RWPE2 (cell line): ENCODE measurements at regions not wholly inside any gene's neighbourhood (a gene's known extent, or its start where the extent isn't known, plus 50 kb on each side); places are given as distances from the start of the nearest gene placed in this dataset.
A peak's percentile ranks its signal among the peaks of the same experiment; 100 is the strongest.

ENCODE experiments used
- ATAC-seq: fragments of 200-7000 bp; cut with Tn5 transposase; 3 replicates; pipeline ENCODE4 v1.9.1; 2021; ENCODE audit warnings: low read depth
- DNase-seq: peaks from one replicate; pipeline ENCODE4 v3.0.0-alpha.2; 2020; ENCODE audit warnings: low spot score
- H3K27ac ChIP-seq: fragments of 450-650 bp; 2 replicates; pipeline ENCODE4 v1.5.1; 2017; ENCODE audit warnings: mild to moderate bottlenecking; ENCODE audit not compliant: poor library complexity, severe bottlenecking
- H3K27me3 ChIP-seq: fragments of 250-450 bp; sonication (Bioruptor Pico); 2 replicates; pipeline ENCODE4 v1.5.1; 2021; ENCODE audit warnings: mild to moderate bottlenecking, moderate library complexity; ENCODE audit not compliant: insufficient read depth, poor library complexity, severe bottlenecking
- H3K36me3 ChIP-seq: fragments of 250-450 bp; sonication (Bioruptor Pico); 2 replicates; pipeline ENCODE4 v1.5.1; 2020; ENCODE audit warnings: low read depth, mild to moderate bottlenecking, moderate library complexity
- H3K4me1 ChIP-seq: fragments of 250-450 bp; sonication (Bioruptor Pico); 2 replicates; pipeline ENCODE4 v1.5.1; 2021; ENCODE audit warnings: mild to moderate bottlenecking, moderate library complexity; ENCODE audit not compliant: insufficient read depth, poor library complexity, severe bottlenecking
- H3K4me3 ChIP-seq: fragments of 250-450 bp; sonication (Bioruptor Pico); 2 replicates; pipeline ENCODE4 v1.5.1; 2021; ENCODE audit warnings: mild to moderate bottlenecking, moderate library complexity; ENCODE audit not compliant: severe bottlenecking
- H3K9me3 ChIP-seq: fragments of 250-450 bp; sonication (Bioruptor Pico); 2 replicates; pipeline ENCODE4 v1.5.1; 2021; ENCODE audit warnings: mild to moderate bottlenecking, moderate library complexity; ENCODE audit not compliant: severe bottlenecking
- TF ChIP-seq, protein P1 (sequence below): fragments of 450-650 bp; IDR thresholded peaks from one replicate; pipeline ENCODE4 v1.5.1; 2017; ENCODE audit warnings: mild to moderate bottlenecking, moderate library complexity; ENCODE audit not compliant: poor library complexity, severe bottlenecking

DNA sequence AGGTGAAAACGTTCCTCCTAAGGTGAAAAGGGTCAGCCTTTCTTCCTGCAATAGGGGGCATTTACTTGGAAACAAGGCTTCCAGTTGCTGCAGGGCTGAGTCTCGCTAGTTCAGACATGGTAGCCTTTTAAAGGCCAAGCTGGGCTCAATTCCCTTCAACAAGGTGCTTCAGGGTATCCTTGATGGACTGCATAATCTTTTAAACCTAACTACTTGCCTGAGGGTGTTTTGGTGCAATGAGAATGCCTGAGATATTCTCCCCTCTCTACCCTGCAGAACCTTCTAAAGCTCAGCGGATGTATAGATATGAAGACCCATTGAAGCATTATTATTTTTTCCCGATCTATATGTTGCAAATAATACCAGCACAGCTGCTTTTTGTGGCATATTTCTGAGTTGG lies 416.1 kb downstream of the QKI start:
- TF ChIP-seq, protein P1, sequence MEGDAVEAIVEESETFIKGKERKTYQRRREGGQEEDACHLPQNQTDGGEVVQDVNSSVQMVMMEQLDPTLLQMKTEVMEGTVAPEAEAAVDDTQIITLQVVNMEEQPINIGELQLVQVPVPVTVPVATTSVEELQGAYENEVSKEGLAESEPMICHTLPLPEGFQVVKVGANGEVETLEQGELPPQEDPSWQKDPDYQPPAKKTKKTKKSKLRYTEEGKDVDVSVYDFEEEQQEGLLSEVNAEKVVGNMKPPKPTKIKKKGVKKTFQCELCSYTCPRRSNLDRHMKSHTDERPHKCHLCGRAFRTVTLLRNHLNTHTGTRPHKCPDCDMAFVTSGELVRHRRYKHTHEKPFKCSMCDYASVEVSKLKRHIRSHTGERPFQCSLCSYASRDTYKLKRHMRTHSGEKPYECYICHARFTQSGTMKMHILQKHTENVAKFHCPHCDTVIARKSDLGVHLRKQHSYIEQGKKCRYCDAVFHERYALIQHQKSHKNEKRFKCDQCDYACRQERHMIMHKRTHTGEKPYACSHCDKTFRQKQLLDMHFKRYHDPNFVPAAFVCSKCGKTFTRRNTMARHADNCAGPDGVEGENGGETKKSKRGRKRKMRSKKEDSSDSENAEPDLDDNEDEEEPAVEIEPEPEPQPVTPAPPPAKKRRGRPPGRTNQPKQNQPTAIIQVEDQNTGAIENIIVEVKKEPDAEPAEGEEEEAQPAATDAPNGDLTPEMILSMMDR, result no peak
- H3K36me3 ChIP-seq, result no peaks in the 10 kb centered on the region
- no peak overlapping the region for H3K27ac ChIP-seq
- no peak overlapping the region for H3K4me3 ChIP-seq
- DNase-seq (no peak), ATAC-seq (no peak)
- H3K9me3 ChIP-seq, result no peaks in the 10 kb centered on the region
- no peaks in the 10 kb centered on the region for H3K4me1 ChIP-seq
- peaks cover 19% of the 10 kb centered on the region for H3K27me3 ChIP-seq

DNA sequence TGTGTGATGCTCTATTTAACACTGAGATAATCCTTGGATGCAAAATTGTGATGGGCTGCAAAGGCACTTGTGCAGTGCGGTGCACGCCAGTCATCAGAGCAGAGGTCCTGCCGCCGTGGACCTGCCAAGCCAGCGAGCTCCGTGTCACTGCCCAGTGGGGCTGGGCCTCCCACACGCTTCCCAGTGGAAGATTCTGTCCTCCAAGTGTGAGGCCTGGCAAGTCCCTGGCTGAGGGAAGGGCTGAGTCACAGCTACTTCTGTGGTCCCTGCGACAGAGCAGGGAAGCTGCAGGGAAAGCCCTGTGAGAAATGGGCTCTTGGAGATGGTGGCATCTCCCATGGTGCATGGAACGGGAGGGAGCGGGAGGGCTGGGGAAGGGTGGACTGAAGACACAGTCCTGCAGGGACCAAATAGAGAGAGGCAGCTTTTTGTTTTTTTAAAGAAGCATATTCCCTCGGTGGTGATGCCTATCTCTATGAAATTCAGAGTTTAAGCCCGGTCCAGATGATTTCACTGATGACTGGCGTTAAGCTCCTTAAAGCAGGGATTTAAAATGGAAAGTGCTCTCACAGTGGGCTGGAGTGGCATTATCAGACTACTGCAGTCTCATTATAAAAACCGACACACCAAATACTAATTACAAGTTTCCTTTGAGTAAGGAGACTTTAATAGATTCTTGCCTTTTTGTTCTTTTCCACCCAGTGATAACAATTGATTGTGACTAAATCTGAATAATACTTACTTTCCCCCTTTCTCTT lies 413.7 kb downstream of the QKI start:
- H3K4me1 ChIP-seq, result no peaks in the 10 kb centered on the region
- no peak overlapping the region for H3K27ac ChIP-seq
- no peak overlapping the region for H3K4me3 ChIP-seq
- no peaks in the 10 kb centered on the region for H3K9me3 ChIP-seq
- DNase-seq (no peak), ATAC-seq (no peak; the same call in 2 of the 3 replicates)
- TF ChIP-seq, protein P1, result no peak
- H3K36me3 ChIP-seq, result no peaks in the 10 kb centered on the region
- H3K27me3 ChIP-seq, result peaks cover 14% of the 10 kb centered on the region

DNA sequence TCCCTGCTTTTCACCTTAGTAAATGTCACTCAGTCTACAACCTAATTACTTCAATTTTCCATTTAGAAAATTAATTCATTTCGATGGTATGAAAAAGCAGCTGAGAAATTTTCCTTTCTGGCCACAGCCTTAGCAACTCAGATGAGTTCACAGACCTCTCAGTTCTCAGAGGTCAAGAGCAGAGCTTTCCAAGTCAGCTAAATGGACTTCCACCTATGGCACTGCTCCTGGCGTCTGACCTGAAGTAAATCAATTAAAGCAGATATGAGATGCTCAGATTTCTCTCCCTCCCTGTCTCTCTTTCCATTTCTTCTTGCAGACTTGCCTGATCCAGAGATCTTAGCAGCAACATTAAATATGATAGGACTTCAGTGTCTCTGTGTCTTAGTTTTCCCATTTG lies 412.6 kb downstream of the QKI start:
- DNase-seq, result no peak
- H3K4me1 ChIP-seq, result no peaks in the 10 kb centered on the region
- no peaks in the 10 kb centered on the region for H3K36me3 ChIP-seq
- no peak overlapping the region for H3K4me3 ChIP-seq
- no peaks in the 10 kb centered on the region for H3K9me3 ChIP-seq
- TF ChIP-seq, protein P1, result no peak
- H3K27ac ChIP-seq, result no peak overlapping the region
- peaks cover 14% of the 10 kb centered on the region for H3K27me3 ChIP-seq
- no peak for ATAC-seq

DNA sequence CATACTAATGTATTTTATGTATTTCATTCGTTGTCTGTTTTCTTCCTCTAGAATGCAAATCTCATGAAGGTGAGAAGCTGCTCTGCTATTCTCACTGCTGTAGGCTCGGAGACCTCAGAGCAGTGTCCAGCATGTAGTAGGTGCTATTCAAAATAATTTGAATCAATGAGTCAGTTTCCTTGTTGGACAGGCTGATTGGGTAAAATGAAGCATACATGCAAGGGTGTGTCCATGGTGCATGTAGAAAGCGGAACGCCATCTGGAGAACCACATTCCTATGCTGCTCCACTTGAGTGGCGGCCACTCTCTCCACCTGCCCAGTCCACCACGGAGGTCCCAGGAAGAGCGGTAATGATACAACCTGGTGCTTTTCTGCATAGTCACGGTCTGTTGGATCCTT lies 412.1 kb downstream of the QKI start:
- Histone ChIP-seq H3K27ac (no peak overlapping the region), H3K9me3 (no peaks in the 10 kb centered on the region), H3K36me3 (no peaks in the 10 kb centered on the region), H3K27me3 (peaks cover 14% of the 10 kb centered on the region), H3K4me1 (no peaks in the 10 kb centered on the region), H3K4me3 (no peak overlapping the region)
- ATAC-seq (no peak), DNase-seq (no peak)
- TF ChIP-seq, protein P1, result no peak

DNA sequence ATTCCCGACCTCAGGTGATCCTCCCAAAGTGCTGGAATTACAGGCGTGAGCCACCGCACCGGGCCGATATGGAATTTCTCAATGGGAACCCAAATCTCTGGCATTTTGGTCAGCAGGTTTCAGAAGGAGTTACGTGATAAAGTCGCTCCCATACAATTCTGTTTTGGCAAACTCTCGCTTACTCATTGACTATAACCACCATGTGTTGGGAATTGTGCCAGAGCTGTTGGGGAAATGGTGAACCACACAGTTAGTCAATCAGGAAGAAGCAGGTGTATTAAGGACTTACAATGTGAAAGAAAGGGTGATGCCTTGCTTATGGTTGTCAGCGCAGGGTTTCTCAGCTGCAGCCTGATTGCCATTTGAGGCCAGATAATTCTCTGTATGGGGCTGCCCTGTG lies 410.5 kb downstream of the QKI start:
- Histone ChIP-seq H3K9me3 (no peaks in the 10 kb centered on the region), H3K4me1 (no peaks in the 10 kb centered on the region), H3K4me3 (no peak overlapping the region), H3K27ac (no peak overlapping the region), H3K36me3 (no peaks in the 10 kb centered on the region), H3K27me3 (peaks cover 14% of the 10 kb centered on the region)
- TF ChIP-seq, protein P1, result no peak
- peak; percentile 72; the same call in 2 of the 3 replicates for ATAC-seq
- no peak for DNase-seq
